GM21447 (cell line): ENCODE measurements at regions not wholly inside any gene's neighbourhood (a gene's known extent, or its start where the extent isn't known, plus 50 kb on each side); places are given as distances from the start of the nearest gene placed in this dataset.

Experiments
- ATAC-seq: cut with Tn5 transposase; IDR thresholded peaks from one replicate; pipeline ENCODE4 v1.9.1; 2021; ENCODE audit not compliant: unreplicated experiment

DNA sequence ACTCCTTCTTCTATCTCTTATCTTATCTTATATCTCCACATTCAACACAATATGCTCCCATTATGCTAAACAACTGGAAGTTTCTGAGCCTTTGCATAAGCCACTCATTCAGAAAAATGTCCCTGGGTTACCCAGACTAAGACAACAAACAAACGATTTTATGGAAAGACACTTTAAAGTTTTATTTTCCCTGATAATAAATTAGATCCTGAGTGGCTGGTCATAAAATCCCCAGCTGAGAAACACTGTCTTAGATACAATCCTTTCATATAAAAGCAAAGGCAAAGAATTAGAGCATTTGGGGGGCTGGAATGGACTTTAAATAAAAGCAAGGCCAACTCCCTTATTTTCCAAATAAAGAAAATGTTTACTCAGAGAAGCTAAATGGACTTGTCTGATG lies 322.3 kb downstream of the GBE1 start:
- no peak for ATAC-seq

GRCh38 chr3:81437683-81438082 lies 323.8 kb downstream of the GBE1 start:
- no peak for ATAC-seq

GRCh38 chr3:81436182-81436581 lies 325.3 kb downstream of the GBE1 start:
- no peak for ATAC-seq

DNA sequence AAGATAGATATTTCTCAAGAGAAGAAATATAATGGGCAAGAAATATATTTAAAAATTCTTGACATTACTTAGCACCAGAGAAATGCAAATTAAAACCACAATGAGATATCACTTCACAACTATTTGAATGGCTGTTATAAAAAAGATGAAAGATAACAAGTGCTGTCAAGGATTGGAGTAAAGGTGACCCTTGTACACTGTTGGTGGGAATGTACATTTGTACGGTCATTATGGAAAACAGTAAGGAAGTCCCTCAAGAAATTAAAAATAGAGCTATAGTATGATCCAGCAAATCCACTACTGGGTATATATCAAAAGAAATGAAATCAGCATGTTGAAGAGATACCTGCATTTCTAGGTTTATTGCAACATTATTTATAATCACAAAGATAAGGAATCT lies 326.4 kb downstream of the GBE1 start:
- ATAC-seq = no peak

GRCh38 chr3:81434161-81434560 lies 327.3 kb downstream of the GBE1 start:
- ATAC-seq = no peak

DNA sequence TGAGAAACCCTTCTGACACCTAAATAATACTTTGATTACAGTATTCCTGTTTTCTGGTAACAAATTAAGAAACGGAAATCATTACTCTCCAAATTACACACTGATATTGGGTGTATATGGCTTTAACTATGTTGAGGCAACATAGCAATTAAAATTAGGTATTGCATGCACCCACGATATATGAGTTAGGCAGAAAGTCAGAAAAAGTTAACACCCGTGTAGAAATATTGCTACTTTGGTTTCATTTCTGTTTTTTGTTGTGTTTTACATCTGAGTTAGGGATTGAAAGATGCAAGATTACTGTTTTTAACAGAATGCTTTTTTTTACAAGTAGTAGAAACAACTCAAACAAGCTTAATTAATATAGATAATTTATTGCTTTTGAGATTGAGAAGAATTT lies 327.8 kb downstream of the GBE1 start:
- no peak for ATAC-seq

GRCh38 chr3:81432456-81432855 lies 329.0 kb downstream of the GBE1 start:
- ATAC-seq = no peak

- no peak for ATAC-seq
These were observed 334.4 kb downstream of the GBE1 start for GRCh38 chr3:81426826-81427577.

DNA sequence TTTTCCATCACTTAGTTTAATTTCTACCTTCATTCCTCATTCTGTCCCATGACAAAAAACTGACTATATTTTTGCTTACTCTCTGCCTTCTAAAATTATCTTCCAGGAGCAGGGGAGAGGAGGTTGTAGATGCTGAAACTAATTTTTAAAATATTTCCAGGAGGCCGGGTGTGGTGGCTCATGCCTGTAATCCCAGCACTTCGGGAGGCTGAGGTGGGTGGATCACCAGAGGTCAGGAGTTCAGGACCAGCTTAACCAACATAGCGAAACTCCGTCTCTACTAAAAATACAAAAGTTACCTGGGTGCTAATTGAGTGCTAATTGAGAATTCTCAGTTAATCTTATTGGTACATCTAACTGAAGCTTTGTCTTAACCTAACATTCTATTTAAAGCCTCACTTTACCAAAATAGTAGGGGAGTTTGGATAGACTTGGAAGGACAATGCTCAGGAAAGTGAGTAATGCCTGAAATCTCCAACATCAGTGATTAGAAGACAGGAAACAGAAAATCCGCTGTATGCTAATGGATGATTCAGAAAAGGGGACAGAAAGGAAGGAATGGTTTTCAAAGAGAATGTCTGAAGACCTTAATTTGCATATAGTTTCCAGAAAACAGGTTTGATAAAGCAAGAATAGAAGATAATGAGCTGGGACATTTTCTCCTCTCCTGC lies 336.1 kb downstream of the GBE1 start:
- no peak for ATAC-seq

- ATAC-seq = no peak
These were observed 342.2 kb downstream of the GBE1 start for GRCh38 chr3:81419228-81419627.

- no peak for ATAC-seq
These were observed 344.6 kb downstream of the GBE1 start for GRCh38 chr3:81416812-81417211.

- no peak for ATAC-seq
These were observed 355.1 kb downstream of the GBE1 start for GRCh38 chr3:81406318-81406717.

GRCh38 chr3:81395739-81396513 lies 365.5 kb downstream of the GBE1 start:
- no peak for ATAC-seq

- no peak for ATAC-seq
These were observed 366.6 kb downstream of the GBE1 start for GRCh38 chr3:81394651-81395524.

DNA sequence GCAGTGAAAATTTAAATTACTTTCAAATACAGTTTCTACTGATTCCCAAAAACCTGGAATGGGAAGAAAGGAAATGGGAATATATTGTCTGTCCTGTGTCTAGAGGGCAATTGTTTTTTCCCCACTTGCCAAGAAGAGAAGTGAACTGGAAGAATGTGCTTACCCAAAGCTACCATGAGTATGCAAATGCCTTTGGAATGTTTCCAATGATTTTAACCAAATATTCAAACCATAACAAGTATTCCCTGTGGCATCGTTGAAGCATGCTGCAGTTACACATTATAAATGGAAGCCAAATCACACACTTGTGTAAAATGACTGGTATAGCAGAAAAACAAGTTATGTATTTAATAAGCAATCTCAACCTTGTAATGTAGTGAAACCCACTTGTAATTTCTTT lies 368.2 kb downstream of the GBE1 start:
- ATAC-seq = no peak

GRCh38 chr3:81390796-81391195 lies 370.6 kb downstream of the GBE1 start:
- no peak for ATAC-seq

- no peak for ATAC-seq
These were observed 373.3 kb downstream of the GBE1 start for GRCh38 chr3:81388191-81388590.

DNA sequence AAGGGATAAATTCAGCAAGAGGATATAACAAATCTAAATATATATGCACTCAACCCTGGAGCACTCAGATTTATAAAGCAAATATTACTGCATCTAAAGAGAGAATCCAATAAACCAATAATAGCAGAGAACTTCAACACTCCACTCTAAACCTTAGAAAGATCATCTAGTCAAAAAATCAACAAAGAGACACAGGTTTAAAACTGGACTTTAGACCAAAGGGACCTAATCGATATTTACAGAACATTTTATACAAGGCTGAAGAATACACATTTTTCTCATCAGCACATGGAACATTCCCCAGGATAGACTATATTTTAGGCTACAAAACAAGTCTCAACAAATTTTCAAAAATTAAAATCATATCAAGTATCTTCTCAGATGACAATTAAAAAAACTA lies 379.0 kb downstream of the GBE1 start:
- ATAC-seq = no peak

GRCh38 chr3:81380234-81380633 lies 381.2 kb downstream of the GBE1 start:
- ATAC-seq = no peak

DNA sequence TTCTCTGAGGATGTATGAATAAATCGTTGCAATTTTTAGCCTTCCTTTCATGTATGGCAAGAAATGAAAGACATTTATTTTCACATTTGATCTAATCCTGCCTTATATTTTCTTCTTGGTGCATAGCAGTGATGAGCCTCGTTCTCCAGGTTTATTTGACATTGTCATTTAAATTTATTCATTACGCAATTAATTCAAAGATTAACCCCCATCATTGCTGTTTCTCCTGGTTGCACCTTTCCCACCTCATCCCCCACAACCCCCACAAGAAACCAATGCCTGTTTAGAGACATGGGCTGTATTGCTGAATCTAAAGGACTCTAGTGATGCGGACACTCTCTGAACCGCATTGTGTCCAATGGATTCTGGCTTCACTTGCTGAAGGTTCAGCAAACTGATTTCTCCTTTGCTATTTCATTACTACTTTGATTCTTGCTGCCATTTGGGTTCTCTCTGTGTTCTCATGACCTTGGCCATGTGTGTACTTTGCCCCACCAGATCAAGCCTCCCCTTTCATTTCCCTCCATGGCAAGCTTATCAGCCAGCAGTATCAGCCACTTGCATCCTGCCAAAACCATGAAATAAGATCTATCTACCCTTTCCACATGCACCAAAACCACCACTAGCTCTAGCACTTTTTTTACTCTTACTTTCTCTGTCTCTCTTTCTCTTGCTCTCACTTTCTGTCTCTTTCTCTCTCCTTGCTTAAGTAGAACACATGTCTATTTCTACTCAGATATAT lies 382.7 kb downstream of the GBE1 start:
- ATAC-seq = no peak
